ENCODE measurements at regions not wholly inside any gene's neighbourhood (a gene's known extent, or its start where the extent isn't known, plus 50 kb on each side); places are given as distances from the start of the nearest gene placed in this dataset.

DNA sequence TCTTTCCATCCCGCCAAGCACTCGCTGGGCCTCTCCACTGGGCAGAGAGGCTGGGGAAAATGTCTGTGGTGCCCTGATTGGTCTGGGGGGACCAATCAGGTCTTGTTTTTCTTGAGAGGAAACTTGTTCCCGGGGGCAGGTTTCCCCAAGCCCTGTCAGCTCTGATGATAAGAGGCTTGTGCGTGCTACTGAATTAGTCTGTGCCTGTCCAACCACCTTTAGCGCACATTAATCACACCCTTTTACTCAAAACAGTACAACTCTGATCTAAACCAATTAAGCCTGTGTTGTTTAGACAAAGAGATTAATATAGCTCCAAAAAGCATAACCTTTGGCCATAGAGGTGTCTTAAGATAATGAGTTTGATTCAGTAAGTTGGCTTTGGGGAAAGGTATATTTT lies 580.4 kb downstream of the VRK1 start:
- H3K79me1 ChIP-seq (ENCODE audit: low read depth, low read length) = no peaks in the 10 kb centered on the region
- no peak overlapping the region for H3K27ac ChIP-seq (replicated peaks; ENCODE audit: low read length)

DNA sequence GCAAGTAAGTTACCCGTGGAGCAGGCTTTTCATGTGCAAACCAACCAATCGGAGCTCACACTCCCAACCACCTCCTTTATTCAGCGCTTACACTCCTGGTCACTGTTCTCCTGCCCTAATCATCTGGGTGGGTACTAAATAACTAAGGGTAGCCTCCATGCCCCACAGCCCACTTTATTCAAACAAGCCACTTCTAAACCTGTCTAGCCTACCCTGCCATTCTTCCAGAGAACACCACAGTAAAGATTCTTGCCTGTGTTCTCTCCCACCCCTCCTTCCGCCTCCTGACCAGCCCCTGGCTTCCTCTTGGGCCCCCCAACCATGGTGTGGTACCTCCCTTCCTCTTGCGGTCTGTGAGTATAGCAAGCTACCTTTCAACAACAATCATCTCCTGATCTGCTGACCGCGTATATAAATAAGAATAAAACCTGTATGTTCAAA lies 581.9 kb downstream of the VRK1 start:
- no peak overlapping the region for H3K23ac ChIP-seq (ENCODE audit: low read depth, low read length, poor library complexity)
- no CpG with 5 or more reads among the region's 7 CpGs for WGBS, 2 donors (ENCODE audit: extremely low coverage in 2 of 2, insufficient read length in 2 of 2, insufficient replicate concordance in 1 of 2)
- H2AK5ac ChIP-seq (ENCODE audit: low read depth, low read length) = no peak overlapping the region
- no peak for DNase-seq (ENCODE audit: low spot score)
- no peak overlapping the region for H2BK12ac ChIP-seq (ENCODE audit: low read length)
- no peak overlapping the region for H3K9ac ChIP-seq (ENCODE audit: low read depth, low read length, poor library complexity)
- no peaks in the 10 kb centered on the region for H3K9me3 ChIP-seq (replicated peaks in 1 of 2; ENCODE audit: control insufficient read depth in 2 of 2, insufficient read depth in 1 of 2, low read depth in 1 of 2, low read length in 2 of 2)
- no peaks in the 10 kb centered on the region for H3K36me3 ChIP-seq (replicated peaks in 1 of 2; ENCODE audit: control insufficient read depth in 2 of 2, insufficient read depth in 2 of 2, low read length in 2 of 2)
- no peak overlapping the region for H3K27ac ChIP-seq (replicated peaks; ENCODE audit: low read length)
- H3K18ac ChIP-seq (ENCODE audit: low read length) = no peak overlapping the region
- H3K4me3 ChIP-seq (ENCODE audit: low read length in 2 of 2) = no peak overlapping the region
- no peak overlapping the region for H2BK120ac ChIP-seq (ENCODE audit: low read depth, low read length)
- H3K27me3 ChIP-seq (ENCODE audit: control insufficient read depth in 3 of 3, insufficient read depth in 3 of 3, low read depth in 1 of 3, low read length in 3 of 3) = peaks cover 0 to 3% (median 0%) of the 10 kb centered on the region in 3 experiments
- H3K4ac ChIP-seq (ENCODE audit: low read length) = no peak overlapping the region
- peaks cover 0 to 6% of the 10 kb centered on the region in 2 donors for H3K4me1 ChIP-seq (ENCODE audit: control insufficient read depth in 2 of 2, insufficient read depth in 1 of 2, low read depth in 1 of 2, low read length in 2 of 2)
- no peak overlapping the region for H3K4me2 ChIP-seq (ENCODE audit: insufficient read depth, low read length, poor library complexity, severe bottlenecking)
- H2AFZ ChIP-seq (ENCODE audit: low read length) = no peak overlapping the region
- H4K8ac ChIP-seq (ENCODE audit: low read depth, low read length) = no peak overlapping the region
- no peak overlapping the region for H2BK5ac ChIP-seq (ENCODE audit: low read length)
- H3K14ac ChIP-seq (ENCODE audit: low read length) = no peak overlapping the region
- no peak overlapping the region for H2BK15ac ChIP-seq (ENCODE audit: low read length)
- no peaks in the 10 kb centered on the region for H3K79me1 ChIP-seq (ENCODE audit: low read depth, low read length)
- H4K91ac ChIP-seq (ENCODE audit: low read depth, low read length, poor library complexity) = no peak overlapping the region

More for the DNA sequence above, 580.4 kb downstream of the VRK1 start:
- Histone ChIP-seq H4K8ac (ENCODE audit: low read depth, low read length) (no peak overlapping the region), H3K36me3 (replicated peaks in 1 of 2; ENCODE audit: control insufficient read depth in 2 of 2, insufficient read depth in 2 of 2, low read length in 2 of 2) (no peaks in the 10 kb centered on the region), H2BK120ac (ENCODE audit: low read depth, low read length) (no peak overlapping the region), H3K9ac (ENCODE audit: low read depth, low read length, poor library complexity) (no peak overlapping the region), H3K23ac (ENCODE audit: low read depth, low read length, poor library complexity) (no peak overlapping the region), H3K9me3 (replicated peaks in 1 of 2; ENCODE audit: control insufficient read depth in 2 of 2, insufficient read depth in 1 of 2, low read depth in 1 of 2, low read length in 2 of 2) (no peaks in the 10 kb centered on the region), H2AFZ (ENCODE audit: low read length) (no peak overlapping the region), H4K91ac (ENCODE audit: low read depth, low read length, poor library complexity) (no peak overlapping the region), H2BK15ac (ENCODE audit: low read length) (no peak overlapping the region), H3K4ac (ENCODE audit: low read length) (no peak overlapping the region), H3K4me3 (ENCODE audit: low read length in 2 of 2) (no peak overlapping the region), H3K18ac (ENCODE audit: low read length) (no peak overlapping the region), H3K14ac (ENCODE audit: low read length) (no peak overlapping the region), H2AK5ac (ENCODE audit: low read depth, low read length) (no peak overlapping the region), H3K4me2 (ENCODE audit: insufficient read depth, low read length, poor library complexity, severe bottlenecking) (no peak overlapping the region), H2BK12ac (ENCODE audit: low read length) (no peak overlapping the region), H3K27me3 (ENCODE audit: control insufficient read depth in 3 of 3, insufficient read depth in 3 of 3, low read depth in 1 of 3, low read length in 3 of 3) (no peaks in the 10 kb centered on the region), H2BK5ac (ENCODE audit: low read length) (no peak overlapping the region), H3K4me1 (ENCODE audit: control insufficient read depth in 2 of 2, insufficient read depth in 1 of 2, low read depth in 1 of 2, low read length in 2 of 2) (peaks cover 0 to 6% of the 10 kb centered on the region in 2 donors)
- no CpG with 5 or more reads among the region's 5 CpGs for WGBS, 2 donors (ENCODE audit: extremely low coverage in 2 of 2, insufficient read length in 2 of 2, insufficient replicate concordance in 1 of 2)
- no peak for DNase-seq (ENCODE audit: low spot score)

DNA sequence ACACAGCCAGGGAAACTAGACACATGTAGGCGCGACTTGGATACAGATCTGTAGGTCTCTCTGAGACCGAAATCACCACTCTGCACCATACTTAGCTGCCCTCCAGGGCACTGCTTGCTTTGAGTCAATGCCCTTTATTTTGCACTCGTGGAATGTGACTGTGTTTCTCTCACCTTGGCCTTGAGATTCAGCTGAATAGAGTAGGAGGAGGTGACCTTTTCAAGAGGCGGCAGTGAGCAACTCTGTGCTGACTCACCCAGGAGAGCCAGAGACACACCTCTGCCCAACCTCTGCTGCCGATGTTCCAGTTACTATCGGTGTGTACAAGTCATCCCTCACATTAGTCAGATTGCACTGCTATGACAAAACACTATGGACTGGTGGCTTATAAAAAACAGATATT lies 583.4 kb downstream of the VRK1 start:
- no peak overlapping the region for H2BK120ac ChIP-seq (ENCODE audit: low read depth, low read length)
- no peak overlapping the region for H3K27ac ChIP-seq (replicated peaks; ENCODE audit: low read length)
- H3K9me3 ChIP-seq (replicated peaks in 1 of 2; ENCODE audit: control insufficient read depth in 2 of 2, insufficient read depth in 1 of 2, low read depth in 1 of 2, low read length in 2 of 2) = no peaks in the 10 kb centered on the region
- no CpG with 5 or more reads among the region's 7 CpGs for WGBS, 2 donors (ENCODE audit: extremely low coverage in 2 of 2, insufficient read length in 2 of 2, insufficient replicate concordance in 1 of 2)
- no peaks in the 10 kb centered on the region for H3K79me1 ChIP-seq (ENCODE audit: low read depth, low read length)
- H3K4ac ChIP-seq (ENCODE audit: low read length) = no peak overlapping the region
- H3K4me2 ChIP-seq (ENCODE audit: insufficient read depth, low read length, poor library complexity, severe bottlenecking) = no peak overlapping the region
- no peak overlapping the region for H3K23ac ChIP-seq (ENCODE audit: low read depth, low read length, poor library complexity)
- H4K8ac ChIP-seq (ENCODE audit: low read depth, low read length) = no peak overlapping the region
- H2BK12ac ChIP-seq (ENCODE audit: low read length) = no peak overlapping the region
- no peaks in the 10 kb centered on the region for H3K36me3 ChIP-seq (replicated peaks in 1 of 2; ENCODE audit: control insufficient read depth in 2 of 2, insufficient read depth in 2 of 2, low read length in 2 of 2)
- no peak overlapping the region for H3K14ac ChIP-seq (ENCODE audit: low read length)
- no peak overlapping the region for H3K18ac ChIP-seq (ENCODE audit: low read length)
- no peak overlapping the region for H3K9ac ChIP-seq (ENCODE audit: low read depth, low read length, poor library complexity)
- H2AFZ ChIP-seq (ENCODE audit: low read length) = no peak overlapping the region
- no peak overlapping the region for H2AK5ac ChIP-seq (ENCODE audit: low read depth, low read length)
- no peak for DNase-seq (ENCODE audit: low spot score)
- no peak overlapping the region for H3K4me3 ChIP-seq (ENCODE audit: low read length in 2 of 2)
- peaks cover 0 to 3% (median 0%) of the 10 kb centered on the region in 3 experiments for H3K27me3 ChIP-seq (ENCODE audit: control insufficient read depth in 3 of 3, insufficient read depth in 3 of 3, low read depth in 1 of 3, low read length in 3 of 3)
- H4K91ac ChIP-seq (ENCODE audit: low read depth, low read length, poor library complexity) = no peak overlapping the region
- H3K4me1 ChIP-seq (ENCODE audit: control insufficient read depth in 2 of 2, insufficient read depth in 1 of 2, low read depth in 1 of 2, low read length in 2 of 2) = peaks cover 0 to 6% of the 10 kb centered on the region in 2 donors
- H2BK15ac ChIP-seq (ENCODE audit: low read length) = no peak overlapping the region
- H2BK5ac ChIP-seq (ENCODE audit: low read length) = no peak overlapping the region

DNA sequence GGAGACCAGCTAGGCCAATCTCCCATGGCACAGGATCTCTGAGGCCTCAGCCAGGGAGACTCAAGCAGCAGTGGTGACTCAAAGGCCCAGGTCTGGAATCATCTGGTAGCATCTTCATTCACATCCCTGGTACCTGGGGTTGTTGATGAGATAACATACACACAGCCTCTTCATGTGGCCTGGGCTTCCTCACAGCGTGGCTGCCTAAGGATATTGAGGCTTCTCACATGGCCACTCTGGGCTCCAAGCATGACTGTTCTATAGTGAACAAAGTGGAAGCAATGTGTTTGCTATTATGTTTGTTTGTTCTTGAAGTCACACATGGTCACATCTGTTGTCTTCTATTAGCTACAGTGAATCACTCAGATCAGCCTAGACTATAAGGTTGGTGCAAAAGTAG lies 584.1 kb downstream of the VRK1 start:
- H2BK15ac ChIP-seq (ENCODE audit: low read length) = no peak overlapping the region
- WGBS, 2 donors (ENCODE audit: extremely low coverage in 2 of 2, insufficient read length in 2 of 2, insufficient replicate concordance in 1 of 2) = no CpG with 5 or more reads among the region's 1 CpG
- H2BK12ac ChIP-seq (ENCODE audit: low read length) = no peak overlapping the region
- H3K18ac ChIP-seq (ENCODE audit: low read length) = no peak overlapping the region
- H3K14ac ChIP-seq (ENCODE audit: low read length) = no peak overlapping the region
- DNase-seq (ENCODE audit: low spot score) = no peak
- no peak overlapping the region for H3K9ac ChIP-seq (ENCODE audit: low read depth, low read length, poor library complexity)
- no peak overlapping the region for H3K4ac ChIP-seq (ENCODE audit: low read length)
- H2AK5ac ChIP-seq (ENCODE audit: low read depth, low read length) = no peak overlapping the region
- H3K27ac ChIP-seq (replicated peaks; ENCODE audit: low read length) = no peak overlapping the region
- H2AFZ ChIP-seq (ENCODE audit: low read length) = no peak overlapping the region
- H3K4me1 ChIP-seq (ENCODE audit: control insufficient read depth in 2 of 2, insufficient read depth in 1 of 2, low read depth in 1 of 2, low read length in 2 of 2) = peaks cover 0 to 6% of the 10 kb centered on the region in 2 donors
- H3K23ac ChIP-seq (ENCODE audit: low read depth, low read length, poor library complexity) = no peak overlapping the region
- H2BK120ac ChIP-seq (ENCODE audit: low read depth, low read length) = no peak overlapping the region
- H3K4me2 ChIP-seq (ENCODE audit: insufficient read depth, low read length, poor library complexity, severe bottlenecking) = no peak overlapping the region
- H3K4me3 ChIP-seq (ENCODE audit: low read length in 2 of 2) = peak overlapping the region in 1 of 2 donors; percentile 27
- H2BK5ac ChIP-seq (ENCODE audit: low read length) = no peak overlapping the region
- H3K9me3 ChIP-seq (replicated peaks in 1 of 2; ENCODE audit: control insufficient read depth in 2 of 2, insufficient read depth in 1 of 2, low read depth in 1 of 2, low read length in 2 of 2) = no peaks in the 10 kb centered on the region
- H3K36me3 ChIP-seq (replicated peaks in 1 of 2; ENCODE audit: control insufficient read depth in 2 of 2, insufficient read depth in 2 of 2, low read length in 2 of 2) = no peaks in the 10 kb centered on the region
- peaks cover 0 to 3% (median 0%) of the 10 kb centered on the region in 3 experiments for H3K27me3 ChIP-seq (ENCODE audit: control insufficient read depth in 3 of 3, insufficient read depth in 3 of 3, low read depth in 1 of 3, low read length in 3 of 3)
- H3K79me1 ChIP-seq (ENCODE audit: low read depth, low read length) = no peaks in the 10 kb centered on the region
- no peak overlapping the region for H4K91ac ChIP-seq (ENCODE audit: low read depth, low read length, poor library complexity)
- no peak overlapping the region for H4K8ac ChIP-seq (ENCODE audit: low read depth, low read length)
